SK-N-MC (cell line): ENCODE measurements at regions not wholly inside any gene's neighbourhood (a gene's known extent, or its start where the extent isn't known, plus 50 kb on each side); places are given as distances from the start of the nearest gene placed in this dataset.

Experiments used
- DNase-seq: peaks from one replicate; pipeline ENCODE4 v3.0.0-alpha.2; 2011; ENCODE audit warnings: low read depth, low spot score
- H3K27ac ChIP-seq: fragments of 200-600 bp; sonication (generic); 2 replicates; pipeline ENCODE4 v1.5.1; 2016; ENCODE audit warnings: mixed run types
- H3K36me3 ChIP-seq: fragments of 200-600 bp; sonication (generic); 2 replicates; pipeline ENCODE4 v1.6.1; 2017; ENCODE audit warnings: antibody characterized with exemption, low read length, mixed read lengths; ENCODE audit not compliant: insufficient read depth
- H3K4me3 ChIP-seq: fragments of 200-600 bp; sonication (generic); 2 replicates; pipeline ENCODE4 v1.5.1; 2016
- H3K9ac ChIP-seq: fragments of 200-600 bp; sonication (generic); 2 replicates; pipeline ENCODE4 v1.8.0; 2017; ENCODE audit warnings: mixed run types, mixed read lengths; ENCODE audit not compliant: insufficient read length
- H3K9me3 ChIP-seq: fragments of 200-600 bp; sonication (generic); 2 replicates; pipeline ENCODE4 v1.6.1; 2017; ENCODE audit warnings: low read depth, mild to moderate bottlenecking, antibody characterized with exemption, low read length, moderate library complexity, mixed read lengths
- EZH2 ChIP-seq: fragments of 200-600 bp; sonication (generic); IDR thresholded peaks from one replicate; pipeline ENCODE4 v1.6.1; 2017; ENCODE audit warnings: antibody characterized with exemption
- FOXP2 ChIP-seq: optimal IDR thresholded peaks from 2 replicates; pipeline ENCODE3; 2011; ENCODE audit warnings: mild to moderate bottlenecking, moderate library complexity; ENCODE audit not compliant: insufficient read depth; ENCODE audit errors: extremely low read length, control extremely low read depth
- POLR2AphosphoS5 ChIP-seq: IDR thresholded peaks from 2 replicates; pipeline ENCODE4 v1.6.1; 2012; ENCODE audit warnings: mild to moderate bottlenecking, low read depth, low read length, borderline replicate concordance

GRCh38 chr10:36147529-36147928 is 505.4 kb upstream of the FZD8 start:
- no peak for TF ChIP-seq POLR2AphosphoS5
- TF ChIP-seq FOXP2 = no peak
- TF ChIP-seq EZH2 = no peak
- Histone ChIP-seq H3K4me3 (no peak overlapping the region), H3K9ac (no peak overlapping the region), H3K36me3 (no peaks in the 10 kb centered on the region), H3K9me3 (no peaks in the 10 kb centered on the region), H3K27ac (no peak overlapping the region)
- no peak for DNase-seq

DNA sequence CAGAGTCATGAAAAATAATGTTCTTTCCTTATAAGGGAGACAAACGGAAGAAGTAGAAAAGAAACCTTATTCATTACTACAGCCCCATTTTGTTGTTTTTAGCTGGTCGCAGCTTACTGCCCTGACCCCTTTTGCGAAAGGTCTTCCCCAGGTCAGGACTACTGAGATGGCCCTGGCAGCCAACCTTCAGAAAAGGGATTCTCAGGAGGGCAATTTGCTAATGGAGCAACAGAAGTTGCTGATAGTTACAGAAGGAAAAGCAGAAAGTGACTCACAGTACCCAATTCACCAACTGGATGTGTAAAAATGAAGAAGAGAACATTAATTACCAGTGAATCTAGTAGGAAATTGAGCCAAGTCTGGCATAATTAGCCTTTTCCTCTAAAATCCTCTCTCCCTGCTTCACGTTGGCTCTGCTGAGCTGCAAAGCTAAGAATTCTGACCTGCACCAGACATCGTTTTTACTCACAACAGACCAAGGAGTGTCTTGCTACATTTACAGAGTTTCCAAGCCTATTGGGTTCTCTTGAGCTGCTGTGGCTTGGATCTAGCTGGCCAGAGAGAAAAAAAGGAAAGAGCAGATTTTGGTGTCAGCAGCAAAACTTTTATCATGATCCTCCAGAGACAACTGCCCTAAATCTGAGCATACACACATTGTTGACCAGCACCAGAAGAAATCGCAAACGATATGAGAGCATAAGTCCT is 499.9 kb upstream of the FZD8 start:
- DNase-seq = no peak
- no peak overlapping the region for H3K27ac ChIP-seq

GRCh38 chr10:36129051-36129450 is 487.0 kb upstream of the FZD8 start:
- DNase-seq = no peak
- H3K9ac ChIP-seq = no peak overlapping the region
- no peaks in the 10 kb centered on the region for H3K9me3 ChIP-seq
- H3K36me3 ChIP-seq = no peaks in the 10 kb centered on the region
- no peak overlapping the region for H3K27ac ChIP-seq
- H3K4me3 ChIP-seq = no peak overlapping the region
- TF ChIP-seq POLR2AphosphoS5 = no peak
- TF ChIP-seq EZH2 = no peak
- no peak for TF ChIP-seq FOXP2

More for the DNA sequence above, 499.9 kb upstream of the FZD8 start:
- no peak overlapping the region for H3K9ac ChIP-seq
- H3K9me3 ChIP-seq = no peaks in the 10 kb centered on the region
- H3K36me3 ChIP-seq = no peaks in the 10 kb centered on the region
- H3K4me3 ChIP-seq = no peak overlapping the region
- TF ChIP-seq FOXP2 (no peak), POLR2AphosphoS5 (no peak), EZH2 (no peak)

DNA sequence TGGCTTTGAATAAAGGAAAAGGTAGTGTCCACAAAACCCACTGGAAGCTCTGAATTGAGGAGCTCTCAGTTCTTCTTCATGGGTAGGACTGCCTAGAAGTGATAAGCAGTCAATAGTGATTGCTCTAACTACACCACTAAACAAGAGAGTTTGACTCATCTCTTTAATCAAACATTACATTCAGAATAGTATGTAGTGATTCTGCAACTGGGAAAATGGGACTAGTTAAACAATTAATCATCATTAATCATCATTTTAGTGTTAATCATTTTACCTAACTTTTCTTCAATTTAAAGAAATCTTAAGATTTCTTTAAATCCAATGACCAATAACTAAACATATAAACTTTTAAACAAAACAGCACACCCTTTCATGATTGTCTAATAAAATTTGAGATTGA is 484.0 kb upstream of the FZD8 start:
- H3K9me3 ChIP-seq = no peaks in the 10 kb centered on the region
- no peak overlapping the region for H3K27ac ChIP-seq
- H3K36me3 ChIP-seq = no peaks in the 10 kb centered on the region
- TF ChIP-seq FOXP2 = no peak
- no peak for TF ChIP-seq EZH2
- TF ChIP-seq POLR2AphosphoS5 = no peak
- H3K9ac ChIP-seq = no peak overlapping the region
- no peak for DNase-seq
- H3K4me3 ChIP-seq = no peak overlapping the region

- Histone ChIP-seq H3K4me3 (no peak overlapping the region), H3K9ac (no peak overlapping the region), H3K36me3 (no peaks in the 10 kb centered on the region), H3K9me3 (no peaks in the 10 kb centered on the region), H3K27ac (no peak overlapping the region)
- no peak for TF ChIP-seq FOXP2
- TF ChIP-seq EZH2 = no peak
- no peak for TF ChIP-seq POLR2AphosphoS5
- DNase-seq = no peak
Observed at GRCh38 chr10:36119455-36119854, 477.4 kb upstream of the FZD8 start.

DNA sequence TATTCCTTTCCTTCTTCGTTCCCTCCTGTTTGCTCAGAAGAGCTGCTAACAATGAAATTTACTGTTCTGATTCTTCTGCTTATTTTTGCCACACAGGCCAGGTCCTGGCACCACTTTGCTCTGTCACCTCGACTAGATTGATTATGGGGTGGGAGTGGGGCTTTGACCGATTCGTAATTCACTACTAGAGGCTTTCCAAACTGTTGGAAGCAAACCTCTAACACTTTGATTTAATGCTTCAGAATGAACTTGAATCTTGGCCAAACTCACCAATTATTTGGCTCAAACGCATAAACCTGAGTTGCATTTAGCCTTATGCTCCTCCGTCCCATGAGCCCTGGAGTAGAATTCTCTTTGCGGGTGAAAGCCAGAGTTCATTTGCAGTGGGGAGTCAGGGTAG is 476.2 kb upstream of the FZD8 start:
- Histone ChIP-seq H3K9ac (no peak overlapping the region), H3K4me3 (no peak overlapping the region)
- no peak for DNase-seq

GRCh38 chr10:36117890-36118289 is 475.8 kb upstream of the FZD8 start:
- Histone ChIP-seq H3K9ac (no peak overlapping the region), H3K27ac (no peak overlapping the region), H3K36me3 (no peaks in the 10 kb centered on the region), H3K4me3 (no peak overlapping the region), H3K9me3 (no peaks in the 10 kb centered on the region)
- no peak for DNase-seq
- TF ChIP-seq EZH2 = no peak

More for the DNA sequence above, 476.2 kb upstream of the FZD8 start:
- TF ChIP-seq POLR2AphosphoS5 (no peak), FOXP2 (no peak), EZH2 (no peak)
- Histone ChIP-seq H3K36me3 (no peaks in the 10 kb centered on the region), H3K27ac (no peak overlapping the region), H3K9me3 (no peaks in the 10 kb centered on the region)

DNA sequence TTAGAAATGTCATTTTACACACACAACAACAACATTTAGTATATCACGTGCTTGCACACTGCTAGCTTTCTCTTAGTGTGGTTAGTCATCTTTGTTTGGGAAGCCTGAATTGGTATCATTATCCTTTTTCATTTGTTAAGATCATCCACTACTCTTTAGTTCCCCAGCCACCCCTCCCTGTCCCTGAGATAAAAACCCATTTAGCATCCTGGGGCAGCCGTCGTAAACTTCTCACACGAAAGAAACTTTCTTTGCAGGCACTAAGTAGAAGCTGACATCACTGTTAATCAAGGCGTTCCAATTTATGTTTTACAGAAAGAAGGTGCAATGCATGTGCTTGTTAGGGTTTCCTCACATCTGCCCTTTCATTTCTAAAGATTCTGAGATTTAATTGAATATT is 475.1 kb upstream of the FZD8 start:
- no peak overlapping the region for H3K9ac ChIP-seq
- no peak overlapping the region for H3K27ac ChIP-seq
- no peak for TF ChIP-seq EZH2
- no peak for TF ChIP-seq FOXP2
- TF ChIP-seq POLR2AphosphoS5 = no peak
- no peaks in the 10 kb centered on the region for H3K9me3 ChIP-seq
- H3K36me3 ChIP-seq = no peaks in the 10 kb centered on the region
- no peak overlapping the region for H3K4me3 ChIP-seq
- no peak for DNase-seq

GRCh38 chr10:36116731-36117130 is 474.6 kb upstream of the FZD8 start:
- Histone ChIP-seq H3K27ac (peak overlapping the region; percentile 60; the same call in 1 of the 2 replicates), H3K4me3 (peak overlapping the region; percentile 22; the same call in 1 of the 2 replicates), H3K9me3 (no peaks in the 10 kb centered on the region), H3K36me3 (no peaks in the 10 kb centered on the region), H3K9ac (peak overlapping the region; percentile 57)
- TF ChIP-seq FOXP2 = no peak
- no peak for TF ChIP-seq POLR2AphosphoS5
- no peak for TF ChIP-seq EZH2
- no peak for DNase-seq
